ENCODE measurements at regions not wholly inside any gene's neighbourhood (a gene's known extent, or its start where the extent isn't known, plus 50 kb on each side); places are given as distances from the start of the nearest gene placed in this dataset.

DNA sequence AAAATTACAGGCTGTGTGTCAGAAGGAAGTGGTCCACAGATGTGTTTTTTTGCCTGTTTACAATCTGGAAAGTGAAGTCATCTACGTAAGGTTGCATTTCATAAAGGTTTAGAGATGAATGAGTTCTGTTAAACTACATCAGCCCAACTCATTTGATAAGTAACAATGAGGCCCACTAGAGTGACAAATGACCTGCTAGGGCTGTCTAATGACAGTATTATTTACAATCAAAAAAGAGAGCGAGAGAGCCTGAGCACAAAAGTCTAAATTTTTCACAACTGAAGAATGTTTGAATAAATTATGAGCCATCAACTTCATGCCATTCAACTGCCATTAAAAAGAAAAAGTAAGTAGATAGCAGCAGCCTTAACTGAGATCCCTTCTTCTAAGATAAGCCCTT lies 135.7 kb upstream of the TBL1XR1 start:
- Histone ChIP-seq H3K27ac (replicated peaks in 1 of 4) (no peak overlapping the region), H3K36me3 (no peaks in the 10 kb centered on the region), H3K4me1 (peaks cover 30 to 38% (median 36%) of the 10 kb centered on the region in 4 donors), H3K9me3 (no peaks in the 10 kb centered on the region), H3K27me3 (no peaks in the 10 kb centered on the region), H3K4me3 (no peak overlapping the region)
- DNase-seq (ENCODE audit: extremely low spot score): no peak
- intact Hi-C loops (cut with DNase I): no loop called here
- TF ChIP-seq POLR2A (IDR thresholded peaks at IDR 0.05; ENCODE audit: low read depth): no peak
- no peak for TF ChIP-seq POLR2AphosphoS5 (IDR thresholded peaks at IDR 0.05)
- no peak for TF ChIP-seq EP300 (IDR thresholded peaks at IDR 0.05)
- TF ChIP-seq, protein P1, sequence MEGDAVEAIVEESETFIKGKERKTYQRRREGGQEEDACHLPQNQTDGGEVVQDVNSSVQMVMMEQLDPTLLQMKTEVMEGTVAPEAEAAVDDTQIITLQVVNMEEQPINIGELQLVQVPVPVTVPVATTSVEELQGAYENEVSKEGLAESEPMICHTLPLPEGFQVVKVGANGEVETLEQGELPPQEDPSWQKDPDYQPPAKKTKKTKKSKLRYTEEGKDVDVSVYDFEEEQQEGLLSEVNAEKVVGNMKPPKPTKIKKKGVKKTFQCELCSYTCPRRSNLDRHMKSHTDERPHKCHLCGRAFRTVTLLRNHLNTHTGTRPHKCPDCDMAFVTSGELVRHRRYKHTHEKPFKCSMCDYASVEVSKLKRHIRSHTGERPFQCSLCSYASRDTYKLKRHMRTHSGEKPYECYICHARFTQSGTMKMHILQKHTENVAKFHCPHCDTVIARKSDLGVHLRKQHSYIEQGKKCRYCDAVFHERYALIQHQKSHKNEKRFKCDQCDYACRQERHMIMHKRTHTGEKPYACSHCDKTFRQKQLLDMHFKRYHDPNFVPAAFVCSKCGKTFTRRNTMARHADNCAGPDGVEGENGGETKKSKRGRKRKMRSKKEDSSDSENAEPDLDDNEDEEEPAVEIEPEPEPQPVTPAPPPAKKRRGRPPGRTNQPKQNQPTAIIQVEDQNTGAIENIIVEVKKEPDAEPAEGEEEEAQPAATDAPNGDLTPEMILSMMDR (IDR thresholded peaks at IDR 0.05): no peak
- 97% methylated on average over 2 of the region's 2 CpGs for WGBS

DNA sequence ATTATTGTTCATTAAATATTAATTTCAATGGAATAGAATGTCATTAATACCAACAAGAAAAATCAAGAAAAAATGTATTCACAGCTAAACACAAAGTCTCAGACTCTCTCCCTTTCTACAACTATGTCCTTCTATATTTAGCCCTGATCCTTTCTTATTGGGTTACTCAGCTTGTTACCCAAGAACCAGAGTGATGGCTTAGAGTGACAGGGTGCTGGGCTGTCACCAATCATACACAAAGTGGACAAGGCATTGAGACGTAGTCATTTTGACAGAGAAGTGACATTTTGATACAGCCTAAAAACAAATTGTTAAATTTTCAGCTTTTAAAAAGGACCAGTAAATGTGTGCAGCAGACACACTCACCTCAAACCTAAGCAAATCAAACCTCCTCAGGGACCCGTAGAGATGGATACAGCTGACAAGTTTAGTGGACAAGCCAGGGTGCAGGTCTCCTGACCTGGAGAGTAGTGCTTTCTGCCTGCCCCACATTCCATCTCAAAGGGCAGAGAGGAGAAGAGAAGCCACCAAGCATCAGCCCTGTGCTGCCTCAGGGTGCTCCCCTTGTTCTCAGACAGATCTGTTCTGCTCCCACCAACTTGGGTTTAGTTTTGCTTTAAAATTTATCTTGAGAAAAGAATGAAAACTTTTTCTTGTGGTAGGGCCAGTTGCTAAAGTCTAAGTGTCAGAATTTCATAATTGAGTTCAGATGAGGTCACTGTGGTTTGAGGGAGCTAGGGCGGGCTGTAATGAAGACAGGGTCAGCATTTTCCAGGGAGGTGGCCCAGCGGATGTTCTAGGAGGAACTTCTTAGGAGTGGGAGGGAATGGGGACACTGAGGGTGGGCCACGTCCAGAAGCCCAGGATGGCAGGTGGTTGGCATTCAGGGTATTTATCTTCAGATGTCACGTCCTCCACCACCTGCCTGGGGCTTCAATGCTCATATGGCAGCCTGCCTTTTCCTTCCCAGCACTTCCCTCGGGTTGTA lies 136.5 kb upstream of the TBL1XR1 start:
- no peak for DNase-seq (ENCODE audit: extremely low spot score)
- Histone ChIP-seq H3K36me3 (no peaks in the 10 kb centered on the region), H3K9me3 (no peaks in the 10 kb centered on the region), H3K27me3 (no peaks in the 10 kb centered on the region), H3K4me1 (peaks cover 36 to 41% (median 39%) of the 10 kb centered on the region in 4 donors), H3K27ac (replicated peaks in 1 of 4) (no peak overlapping the region), H3K4me3 (no peak overlapping the region)
- TF ChIP-seq POLR2A (IDR thresholded peaks at IDR 0.05; ENCODE audit: low read depth) (no peak), EP300 (IDR thresholded peaks at IDR 0.05) (no peak), POLR2AphosphoS5 (IDR thresholded peaks at IDR 0.05) (no peak)
- TF ChIP-seq, protein P1 (IDR thresholded peaks at IDR 0.05): no peak
- intact Hi-C loops (cut with DNase I): no loop called here
- 73% methylated on average over 7 of the region's 7 CpGs for WGBS

DNA sequence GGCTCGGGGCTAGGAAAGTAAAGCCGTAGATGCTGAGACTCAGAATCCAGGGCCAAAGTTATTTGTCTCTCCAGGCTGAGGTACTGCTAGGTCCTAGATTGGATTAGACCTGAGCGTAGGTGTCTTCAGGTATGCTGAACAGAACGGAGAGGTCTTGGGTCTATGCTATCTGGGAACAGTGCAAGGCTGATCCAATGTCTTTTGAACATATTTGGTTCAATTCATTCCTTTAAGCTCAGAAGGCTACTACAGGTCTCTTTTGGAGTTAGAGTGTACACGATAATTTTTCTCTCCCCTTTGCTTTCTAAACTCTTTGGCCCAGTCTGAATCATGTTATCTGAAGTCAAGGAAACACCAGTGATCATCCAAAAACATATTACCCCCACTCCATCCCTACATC lies 137.5 kb upstream of the TBL1XR1 start:
- Histone ChIP-seq H3K27me3 (no peaks in the 10 kb centered on the region), H3K9me3 (no peaks in the 10 kb centered on the region), H3K4me3 (no peak overlapping the region), H3K27ac (replicated peaks in 1 of 4) (no peak overlapping the region), H3K36me3 (no peaks in the 10 kb centered on the region), H3K4me1 (peaks cover 37 to 46% (median 41%) of the 10 kb centered on the region in 4 donors)
- no peak for DNase-seq (ENCODE audit: extremely low spot score)
- TF ChIP-seq EP300 (IDR thresholded peaks at IDR 0.05) (no peak), POLR2A (IDR thresholded peaks at IDR 0.05; ENCODE audit: low read depth) (no peak), POLR2AphosphoS5 (IDR thresholded peaks at IDR 0.05) (no peak)
- WGBS: 91% methylated on average over 5 of the region's 5 CpGs
- intact Hi-C loops (cut with DNase I): no loop called here

DNA sequence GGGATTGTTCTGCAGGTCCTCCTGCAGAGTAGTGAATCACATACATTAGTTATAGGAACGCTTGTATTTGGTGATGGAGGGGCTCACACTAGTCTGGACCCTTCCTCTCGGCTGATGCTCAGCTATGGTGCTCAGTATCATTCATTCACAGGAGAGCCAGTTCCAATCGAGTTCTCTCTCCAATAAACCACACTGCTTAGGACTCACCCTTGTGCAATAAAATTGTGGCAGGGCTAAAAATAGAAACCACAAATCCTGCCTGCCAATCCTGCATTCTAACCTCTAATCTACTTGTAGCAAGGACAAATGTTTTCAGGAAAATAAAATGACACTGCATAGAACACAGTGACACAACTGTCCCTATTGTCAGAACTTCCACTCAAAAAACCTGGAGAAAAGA lies 138.4 kb upstream of the TBL1XR1 start:
- H3K9me3 ChIP-seq: no peaks in the 10 kb centered on the region
- H3K4me3 ChIP-seq: no peak overlapping the region
- H3K4me1 ChIP-seq: peaks cover 32 to 46% (median 41%) of the 10 kb centered on the region in 4 donors
- intact Hi-C loops (cut with DNase I): no loop called here
- TF ChIP-seq, protein P1 (IDR thresholded peaks at IDR 0.05): no peak
- TF ChIP-seq POLR2A (IDR thresholded peaks at IDR 0.05; ENCODE audit: low read depth): no peak
- no peak for TF ChIP-seq POLR2AphosphoS5 (IDR thresholded peaks at IDR 0.05)
- TF ChIP-seq EP300 (IDR thresholded peaks at IDR 0.05): no peak
- no peaks in the 10 kb centered on the region for H3K27me3 ChIP-seq
- DNase-seq (ENCODE audit: extremely low spot score): no peak
- WGBS: 75% methylated on average over 3 of the region's 3 CpGs
- H3K27ac ChIP-seq (replicated peaks in 1 of 4): no peak overlapping the region
- H3K36me3 ChIP-seq: no peaks in the 10 kb centered on the region

DNA sequence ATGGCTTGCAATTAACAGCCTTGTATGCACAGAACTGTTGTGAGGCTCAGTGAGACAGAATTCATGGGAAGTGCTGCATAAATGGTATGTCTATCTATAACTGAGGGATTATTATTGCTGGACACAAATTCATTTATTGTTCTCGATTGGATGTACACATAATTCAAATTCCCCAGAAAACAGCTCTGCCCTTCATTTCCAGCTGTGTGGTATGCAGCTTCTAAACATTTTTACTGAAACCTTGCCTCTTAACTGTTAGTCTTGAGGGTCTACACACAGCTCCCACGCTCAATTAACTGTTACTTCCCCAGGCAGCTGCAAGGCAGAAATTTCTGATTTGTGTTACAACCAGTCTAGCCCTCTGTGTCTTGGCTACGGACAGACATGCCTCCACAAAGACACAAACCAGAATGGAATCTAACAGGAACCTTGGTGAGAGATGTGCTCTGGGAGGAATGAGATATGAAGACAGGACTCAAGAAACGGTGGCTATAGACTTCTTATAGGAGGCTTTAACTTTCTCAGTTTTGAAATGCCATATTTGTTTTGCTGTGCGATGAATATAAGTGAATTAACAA lies 139.7 kb upstream of the TBL1XR1 start:
- no peak for DNase-seq (ENCODE audit: extremely low spot score)
- intact Hi-C loops (cut with DNase I): no loop called here
- H3K36me3 ChIP-seq: no peaks in the 10 kb centered on the region
- peak overlapping the region in 2 of 4 donors; percentile 3 to 13 for H3K27ac ChIP-seq (replicated peaks in 1 of 4)
- TF ChIP-seq POLR2A (IDR thresholded peaks at IDR 0.05; ENCODE audit: low read depth) (no peak), EP300 (IDR thresholded peaks at IDR 0.05) (no peak), POLR2AphosphoS5 (IDR thresholded peaks at IDR 0.05) (no peak)
- TF ChIP-seq, protein P1 (IDR thresholded peaks at IDR 0.05): no peak
- WGBS: 80% methylated on average over 5 of the region's 5 CpGs
- H3K9me3 ChIP-seq: no peaks in the 10 kb centered on the region
- H3K27me3 ChIP-seq: no peaks in the 10 kb centered on the region
- no peak overlapping the region for H3K4me3 ChIP-seq
- peaks cover 32 to 53% (median 44%) of the 10 kb centered on the region in 4 donors for H3K4me1 ChIP-seq
